GM19463 (cell line): ENCODE measurements at regions not wholly inside any gene's neighbourhood (a gene's known extent, or its start where the extent isn't known, plus 50 kb on each side); places are given as distances from the start of the nearest gene placed in this dataset.
"Not testable (repeated sequence)": the region's sequence is repeated elsewhere in the genome, so short reads cannot be mapped to it uniquely, and the experiment has no call there.

Source experiments
- ATAC-seq: cut with Tn5 transposase; IDR thresholded peaks from one replicate; pipeline ENCODE4 v1.9.1; 2021; ENCODE audit warnings: mild to moderate bottlenecking, moderate library complexity; ENCODE audit not compliant: unreplicated experiment

DNA sequence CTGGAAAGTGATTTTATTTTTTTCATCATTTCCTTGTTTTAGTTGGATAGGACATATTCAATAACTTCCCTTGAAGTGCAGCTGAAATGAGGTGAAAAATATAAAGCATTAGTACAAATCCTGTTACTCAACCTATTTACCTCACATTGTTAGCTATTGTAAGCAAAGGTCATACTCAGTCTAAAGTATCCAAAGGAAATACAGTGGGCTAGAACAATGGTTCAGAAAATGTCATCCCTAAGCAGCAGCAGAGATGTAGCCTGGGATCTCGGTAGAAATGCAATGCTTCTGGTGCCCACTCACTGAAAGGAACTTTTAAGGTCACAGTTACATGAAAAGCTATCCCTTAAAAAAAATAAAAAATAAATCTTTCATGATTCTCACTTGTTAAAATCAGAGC is 300.6 kb downstream of the PPP4R3C start:
- ATAC-seq, result no peak

GRCh38 chrX:27156921-27157320 is 306.2 kb downstream of the PPP4R3C start:
- ATAC-seq, result not testable (repeated sequence)

- no peak for ATAC-seq
These were observed 326.8 kb downstream of the PPP4R3C start for GRCh38 chrX:27136325-27136724.

DNA sequence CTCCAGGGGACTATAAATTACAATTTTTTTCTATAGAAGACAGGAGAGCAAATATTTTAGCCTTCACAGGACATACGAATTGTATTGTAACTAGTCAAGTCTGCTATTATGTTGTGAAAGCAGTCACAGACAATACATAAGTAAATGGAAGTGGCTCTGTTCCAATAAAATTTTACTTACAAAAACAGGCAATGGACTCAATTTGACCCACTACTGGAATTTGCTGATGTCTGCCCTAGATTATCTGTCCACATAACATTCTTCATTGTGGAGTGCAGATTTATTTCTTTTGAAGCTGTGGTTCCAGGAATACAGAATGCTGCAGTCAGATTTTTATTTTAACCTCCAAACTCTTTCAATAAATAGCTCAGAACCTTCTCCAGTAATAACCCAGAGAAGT is 330.3 kb downstream of the PPP4R3C start:
- no peak for ATAC-seq

DNA sequence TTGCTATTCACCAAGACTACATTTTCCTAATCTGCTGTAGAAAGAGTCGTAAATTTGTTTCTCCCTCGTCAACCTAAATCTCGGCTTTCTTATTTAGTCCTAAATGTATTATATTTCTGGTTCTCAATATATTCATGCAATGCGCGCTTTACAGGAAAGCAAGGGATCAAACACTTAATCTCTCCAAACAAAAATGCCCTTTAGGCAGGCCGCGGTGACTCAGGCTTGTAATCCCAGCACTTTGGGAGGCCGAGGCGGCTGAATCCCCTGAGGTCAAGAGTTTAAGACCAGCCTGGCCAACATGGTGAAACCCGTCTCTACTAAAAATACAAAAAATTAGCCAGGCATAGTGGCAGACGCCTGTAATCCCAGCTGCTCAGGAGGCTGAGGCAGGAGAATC is 376.0 kb downstream of the PPP4R3C start:
- not testable (repeated sequence) for ATAC-seq

DNA sequence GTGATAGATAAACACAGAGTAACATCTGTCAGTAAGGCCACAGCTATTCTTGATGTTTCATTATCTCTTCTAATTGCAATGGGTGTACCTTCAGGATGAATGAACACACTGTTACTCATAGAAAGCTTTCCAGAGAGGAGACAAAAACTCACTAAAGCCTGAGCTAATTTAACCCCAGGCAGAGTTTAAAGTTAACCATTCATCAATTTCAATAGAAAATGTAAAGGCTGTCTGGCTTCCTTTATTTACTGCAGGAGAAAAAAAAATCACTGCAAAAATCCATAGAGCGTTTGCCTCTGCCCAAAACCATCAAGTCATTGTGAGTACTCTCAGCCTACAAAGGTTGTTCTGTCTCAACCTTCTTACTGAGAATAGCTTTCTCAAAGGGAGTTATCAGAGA is 376.9 kb downstream of the PPP4R3C start:
- ATAC-seq, result no peak

GRCh38 chrX:27085346-27085745 is 377.8 kb downstream of the PPP4R3C start:
- ATAC-seq, result no peak

GRCh38 chrX:27078371-27078770 is 384.8 kb downstream of the PPP4R3C start:
- no peak for ATAC-seq

- no peak for ATAC-seq
These were observed 405.3 kb downstream of the PPP4R3C start for GRCh38 chrX:27057883-27058282.

- no peak for ATAC-seq
These were observed 423.8 kb downstream of the PPP4R3C start for GRCh38 chrX:27039332-27039731.

GRCh38 chrX:27008486-27008885 is 454.7 kb downstream of the PPP4R3C start:
- ATAC-seq, result no peak

- ATAC-seq, result no peak
These were observed 463.5 kb downstream of the PPP4R3C start for GRCh38 chrX:26999634-27000033.

GRCh38 chrX:26958261-26958660 is 504.9 kb downstream of the PPP4R3C start:
- ATAC-seq, result no peak

DNA sequence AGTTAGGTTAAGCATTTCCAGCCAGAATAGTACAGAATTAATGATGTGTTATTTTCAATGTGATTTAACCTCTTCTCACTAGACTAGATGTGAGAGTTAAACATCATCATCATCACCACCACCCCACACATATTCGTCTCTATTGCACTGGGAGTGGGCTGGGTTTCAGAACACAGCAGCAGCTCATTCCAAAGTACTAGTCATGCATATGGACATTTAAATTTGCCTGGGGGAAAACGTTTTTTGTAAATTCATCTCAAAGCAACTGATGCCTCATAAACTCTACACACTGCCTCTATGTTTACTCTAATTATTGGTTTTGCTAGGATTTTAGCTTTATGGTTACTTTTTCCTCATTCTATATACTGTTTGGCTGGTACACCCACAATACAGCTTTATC is 509.1 kb downstream of the PPP4R3C start:
- ATAC-seq, result no peak

GRCh38 chrX:26952213-26952612 is 510.9 kb downstream of the PPP4R3C start:
- ATAC-seq, result no peak

GRCh38 chrX:26927419-26927818 is 535.7 kb downstream of the PPP4R3C start:
- ATAC-seq, result no peak

DNA sequence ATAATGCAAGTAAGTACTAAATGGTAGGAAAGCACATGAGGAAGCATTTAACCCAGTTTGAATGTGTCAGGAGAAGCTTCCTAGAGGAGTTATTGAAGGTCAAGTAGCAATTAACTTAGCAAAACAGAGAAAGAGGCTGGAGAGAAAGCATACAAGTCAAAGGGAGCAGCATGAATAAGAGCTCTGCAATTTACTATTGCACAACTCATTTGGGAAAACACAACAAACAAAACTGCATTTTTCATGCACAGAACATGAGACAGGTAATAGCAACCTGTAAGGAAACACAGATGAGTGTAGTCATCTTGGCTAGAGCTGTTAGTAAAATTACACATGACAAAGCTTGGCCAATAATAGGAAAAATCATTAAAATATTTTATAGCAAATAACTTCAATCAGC is 538.1 kb downstream of the PPP4R3C start:
- ATAC-seq, result no peak

- no peak for ATAC-seq
These were observed 540.9 kb downstream of the PPP4R3C start for GRCh38 chrX:26922278-26922677.

DNA sequence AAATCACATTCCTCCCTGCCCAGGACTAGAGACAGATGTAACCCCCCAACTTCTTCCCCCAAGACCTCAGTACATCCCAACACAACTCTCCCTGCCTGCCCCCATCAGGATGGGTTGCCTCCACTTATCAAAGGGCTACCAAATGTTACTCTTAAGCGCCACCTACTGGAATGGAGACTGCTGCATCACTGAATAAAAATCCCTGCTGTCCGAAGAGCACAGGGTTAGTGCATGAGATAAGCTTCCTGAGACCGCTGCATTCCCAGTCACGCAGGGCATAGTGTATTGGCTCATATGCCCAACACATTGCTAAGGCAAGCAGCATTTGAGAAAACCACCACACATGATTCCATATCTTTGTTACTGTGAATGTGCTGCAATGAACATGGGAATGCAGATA is 544.5 kb downstream of the PPP4R3C start:
- ATAC-seq, result peak; percentile 62

DNA sequence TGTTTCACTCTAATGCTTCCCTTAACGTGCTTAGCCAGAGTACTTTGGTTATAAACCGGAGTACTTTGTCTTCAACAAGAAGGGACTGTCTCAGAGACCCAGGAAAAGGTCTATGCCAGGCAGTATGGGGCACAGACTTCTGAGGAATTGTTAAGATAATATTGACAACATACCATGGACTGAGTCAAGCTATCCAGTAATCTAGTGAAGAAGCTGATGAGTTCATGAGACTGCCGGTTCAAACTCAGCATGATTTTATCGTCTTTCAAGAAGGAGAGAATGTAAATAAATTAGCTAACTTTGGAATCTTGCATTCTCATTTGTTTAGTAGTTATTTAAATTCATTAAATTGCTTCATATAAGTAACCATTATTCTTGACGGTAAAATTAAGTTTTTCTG is 546.1 kb downstream of the PPP4R3C start:
- no peak for ATAC-seq

DNA sequence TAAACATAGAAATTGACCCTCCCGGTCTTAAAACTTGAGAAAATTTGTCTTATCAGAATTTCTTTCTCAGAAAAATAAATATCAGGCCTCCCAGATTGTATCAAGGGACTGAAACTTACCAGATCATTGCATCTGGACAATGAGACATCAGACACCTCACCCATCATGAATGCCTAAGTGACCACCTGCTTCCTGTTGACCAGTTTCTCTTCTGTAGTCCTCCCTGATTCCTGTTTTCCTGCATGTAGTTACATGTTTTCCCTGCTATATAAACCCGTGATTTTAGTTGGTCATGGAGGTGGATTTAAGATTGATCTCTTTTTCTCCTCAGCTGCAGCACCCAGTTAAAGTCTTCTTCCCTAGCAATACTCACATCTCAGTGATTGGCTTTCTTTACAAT is 548.1 kb downstream of the PPP4R3C start:
- no peak for ATAC-seq

- ATAC-seq, result no peak
These were observed 548.9 kb downstream of the PPP4R3C start for GRCh38 chrX:26914232-26914631.

DNA sequence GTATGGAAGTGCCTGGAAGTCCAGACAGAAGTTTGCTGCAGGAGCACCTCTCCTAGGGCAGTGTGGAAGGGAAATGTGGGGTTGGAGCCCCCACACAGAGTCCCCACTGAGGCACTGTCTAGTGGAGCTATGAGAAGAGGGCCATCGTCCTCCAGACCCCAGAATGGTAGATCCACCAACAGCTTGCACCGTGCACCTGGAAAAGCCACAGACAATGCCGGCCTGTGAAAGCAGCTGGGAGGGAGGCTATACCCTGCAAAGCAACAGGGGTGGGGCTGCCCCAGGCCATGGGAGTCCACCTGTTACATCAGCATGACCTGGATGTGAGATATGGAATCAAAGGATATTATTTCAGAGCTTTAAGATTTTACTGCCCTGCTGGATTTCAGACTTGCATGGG is 551.4 kb downstream of the PPP4R3C start:
- not testable (repeated sequence) for ATAC-seq

GRCh38 chrX:26909728-26910127 is 553.4 kb downstream of the PPP4R3C start:
- ATAC-seq, result peak; percentile 59
